OCI-LY7 (cell line): ENCODE measurements at regions not wholly inside any gene's neighbourhood (a gene's known extent, or its start where the extent isn't known, plus 50 kb on each side); places are given as distances from the start of the nearest gene placed in this dataset.
A peak's percentile ranks its signal among the peaks of the same experiment; 100 is the strongest.

Experiments
- BruUV-seq: library from RNA; stranded (reverse); fragments of 400-500 nt; replicated peaks from 2 replicates; lab custom pipeline; 2021; lab: Mats Ljungman, UMichigan
- CTCF ChIA-PET: fragments of 300-600 bp; sonication (Branson Sonifier 250); formaldehyde crosslinking; loops from one replicate; lab custom pipeline; 2022; ENCODE audit warnings: antibody characterized with exemption; ENCODE audit not compliant: unreplicated experiment; lab: Charles Lee
- POLR2A ChIA-PET: fragments of 300-600 bp; sonication (Branson Sonifier 250); formaldehyde crosslinking; loops from one replicate; lab custom pipeline; 2022; ENCODE audit warnings: antibody characterized with exemption; lab: Charles Lee
- DNase-seq: peaks from one replicate; pipeline ENCODE4 v3.0.0-alpha.2; 2015; ENCODE audit warnings: low spot score
- H2AFZ ChIP-seq: fragments of 200-600 bp; sonication (generic), shearing (Covaris generic); 2 replicates; pipeline ENCODE4 v1.6.1; 2014; ENCODE audit warnings: mild to moderate bottlenecking, antibody characterized with exemption, low read length, moderate library complexity
- H3K27ac ChIP-seq: fragments of 200-600 bp; sonication (generic); 2 replicates; pipeline ENCODE4 v1.5.1; 2014; ENCODE audit warnings: mixed run types, low read depth, mild to moderate bottlenecking, moderate library complexity, low read length, inconsistent platforms; ENCODE audit not compliant: poor library complexity, severe bottlenecking
- H3K36me3 ChIP-seq: fragments of 200-600 bp; sonication (generic); 2 replicates; pipeline ENCODE4 v1.6.1; 2014; ENCODE audit warnings: mild to moderate bottlenecking, antibody characterized with exemption, low read length, moderate library complexity, mixed read lengths; ENCODE audit not compliant: insufficient read depth
- H3K4me1 ChIP-seq: fragments of 200-600 bp; sonication (generic); 2 replicates; pipeline ENCODE4 v1.5.1; 2014; ENCODE audit warnings: mild to moderate bottlenecking, low read length; ENCODE audit not compliant: insufficient read depth, poor library complexity, severe bottlenecking
- H3K4me2 ChIP-seq: fragments of 200-600 bp; sonication (generic); 2 replicates; pipeline ENCODE4 v1.6.1; 2014; ENCODE audit warnings: mild to moderate bottlenecking, low read length
- H3K4me3 ChIP-seq: fragments of 200-600 bp; sonication (generic); 2 replicates; pipeline ENCODE4 v1.5.1; 2014; ENCODE audit warnings: mild to moderate bottlenecking, low read depth, low read length; ENCODE audit not compliant: poor library complexity, severe bottlenecking
- H3K79me2 ChIP-seq: fragments of 200-600 bp; sonication (generic); 2 replicates; pipeline ENCODE4 v1.6.1; 2016; ENCODE audit warnings: low read depth, mild to moderate bottlenecking, low read length, moderate library complexity, mixed read lengths; ENCODE audit not compliant: insufficient read depth
- H3K9me2 ChIP-seq: fragments of 200-600 bp; sonication (generic); 2 replicates; pipeline ENCODE4 v1.6.1; 2016; ENCODE audit warnings: mild to moderate bottlenecking, low read length, mixed read lengths; ENCODE audit not compliant: insufficient read depth
- H3K9me3 ChIP-seq: fragments of 200-600 bp; sonication (generic); 2 replicates; pipeline ENCODE4 v1.6.1; 2014; ENCODE audit warnings: mild to moderate bottlenecking, mixed run types, low read length, mixed read lengths
- H4K20me1 ChIP-seq: fragments of 200-600 bp; sonication (generic); 2 replicates; pipeline ENCODE4 v1.6.1; 2014; ENCODE audit warnings: mild to moderate bottlenecking, antibody characterized with exemption, low read length, moderate library complexity, mixed read lengths; ENCODE audit not compliant: insufficient read depth
- CTCF ChIP-seq: fragments of 200-600 bp; sonication (generic); conservative IDR thresholded peaks from 2 replicates; pipeline ENCODE4 v1.5.1; 2014; ENCODE audit warnings: mild to moderate bottlenecking, antibody characterized with exemption, low read length, moderate library complexity, mixed read lengths
- EZH2phosphoT487 ChIP-seq: fragments of 200-600 bp; sonication (generic); IDR thresholded peaks from 2 replicates; pipeline ENCODE4 v1.6.1; 2018; ENCODE audit warnings: low read depth, borderline replicate concordance, mild to moderate bottlenecking, mixed run types, antibody characterized with exemption, low read length, moderate library complexity, mixed read lengths
- intact Hi-C: fragments of 100-400 bp; cut with micrococcal nuclease; formaldehyde crosslinking; loops from one replicate; pipeline ENCODE4 v1.10.0; 2022; ENCODE audit not compliant: unreplicated experiment

GRCh38 chr11:92886243-92886905, 83.1 kb upstream of the MTNR1B start:
- Histone ChIP-seq H3K27ac (no peak overlapping the region), H3K9me3 (no peaks in the 10 kb centered on the region), H3K4me2 (no peak overlapping the region), H4K20me1 (no peaks in the 10 kb centered on the region), H3K79me2 (no peaks in the 10 kb centered on the region), H3K9me2 (no peaks in the 10 kb centered on the region), H3K4me1 (no peaks in the 10 kb centered on the region), H2AFZ (no peak overlapping the region), H3K36me3 (no peaks in the 10 kb centered on the region), H3K4me3 (no peak overlapping the region)
- intact Hi-C loops, result loop anchor here (10.0 kb wide), 1 partner anchor 62 kb away; no protein-coding TSS in a partner anchor
- DNase-seq, result peak; percentile 40
- ChIA-PET CTCF (interaction anchor here (0.6 kb wide), 2 partner anchors 489 to 568 kb away, joined by 3 to 4 read pairs; no protein-coding TSS in a partner anchor), POLR2A (interaction anchor here (0.5 kb wide), 1 partner anchor 133 kb away, joined by 3 read pairs; no protein-coding TSS in a partner anchor)
- TF ChIP-seq EZH2phosphoT487, result no peak
- peak; percentile 75 for TF ChIP-seq CTCF
- BruUV-seq, result no TSS peak

- intact Hi-C loops, result loop anchor here (10.0 kb wide), 1 partner anchor 64 kb away; no protein-coding TSS in a partner anchor
- CTCF ChIA-PET, result no interaction called here
- POLR2A ChIA-PET, result no interaction called here
Observed at GRCh38 chr11:92888696-92889095, 80.8 kb upstream of the MTNR1B start.

More at GRCh38 chr11:92888696-92889095, 80.8 kb upstream of the MTNR1B start:
- BruUV-seq, result no TSS peak
- DNase-seq, result no peak
- H2AFZ ChIP-seq, result no peak overlapping the region
- H3K36me3 ChIP-seq, result no peaks in the 10 kb centered on the region
- H3K9me2 ChIP-seq, result no peaks in the 10 kb centered on the region
- H3K4me2 ChIP-seq, result no peak overlapping the region
- no peaks in the 10 kb centered on the region for H3K4me1 ChIP-seq
- no peak overlapping the region for H3K4me3 ChIP-seq
- no peaks in the 10 kb centered on the region for H4K20me1 ChIP-seq
- H3K9me3 ChIP-seq, result no peaks in the 10 kb centered on the region
- H3K79me2 ChIP-seq, result no peaks in the 10 kb centered on the region
- TF ChIP-seq EZH2phosphoT487 (no peak), CTCF (no peak)
- no peak overlapping the region for H3K27ac ChIP-seq
